Testis (tissue), 2 donors: ENCODE measurements at regions not wholly inside any gene's neighbourhood (a gene's known extent, or its start where the extent isn't known, plus 50 kb on each side); places are given as distances from the start of the nearest gene placed in this dataset.
A peak's percentile ranks its signal among the peaks of the same experiment; 100 is the strongest.

Experiments
- DNase-seq: peaks from one replicate; pipeline ENCODE4 v3.0.0-alpha.2; 2019
- H3K27ac ChIP-seq, 2 donors: fragments of 200-600 bp; sonication (generic); one replicate each; pipeline ENCODE4 v1.5.1; 2019
- H3K27me3 ChIP-seq: fragments of 200-600 bp; sonication (generic); one replicate; pipeline ENCODE4 v1.5.1; 2019
- H3K36me3 ChIP-seq: fragments of 200-600 bp; sonication (generic); one replicate; pipeline ENCODE4 v1.5.1; 2017; ENCODE audit warnings: low read depth; ENCODE audit errors: missing control alignments
- H3K4me1 ChIP-seq: fragments of 200-600 bp; sonication (generic); one replicate; pipeline ENCODE4 v1.5.1; 2019
- H3K4me3 ChIP-seq, 2 donors: fragments of 200-600 bp; sonication (generic); one replicate each; pipeline ENCODE4 v1.5.1; 2017 to 2019
- H3K9me3 ChIP-seq: fragments of 200-600 bp; sonication (generic); one replicate; pipeline ENCODE4 v1.5.1; 2017
- POLR2A ChIP-seq: fragments of 450-650 bp; IDR thresholded peaks from one replicate; pipeline ENCODE4 v1.6.1; 2017; ENCODE audit warnings: antibody characterized with exemption, mild to moderate bottlenecking, moderate library complexity
- WGBS, 2 donors: methylation state at CpG; one replicate each; pipeline ENCODE4 v1.1.5; 2018; 5-methylcytosine and 5-hydroxymethylcytosine counted together
- intact Hi-C: fragments of 100-400 bp; cut with DNase I; formaldehyde crosslinking; loops from one replicate; pipeline ENCODE4 v1.15.1; 2023; ENCODE audit warnings: low total_unique reads
- TF ChIP-seq, protein P1 (sequence below), 3 experiments: fragments of 450-650 bp in 2 of 3; fragments of 200-600 bp in 1 of 3; sonication (generic) in 1 of 3; IDR thresholded peaks; one replicate each; pipeline ENCODE4 v1.5.1; 2016 to 2019; ENCODE audit warnings: antibody characterized with exemption in 3 of 3, mild to moderate bottlenecking in 2 of 3, moderate library complexity in 1 of 3

DNA sequence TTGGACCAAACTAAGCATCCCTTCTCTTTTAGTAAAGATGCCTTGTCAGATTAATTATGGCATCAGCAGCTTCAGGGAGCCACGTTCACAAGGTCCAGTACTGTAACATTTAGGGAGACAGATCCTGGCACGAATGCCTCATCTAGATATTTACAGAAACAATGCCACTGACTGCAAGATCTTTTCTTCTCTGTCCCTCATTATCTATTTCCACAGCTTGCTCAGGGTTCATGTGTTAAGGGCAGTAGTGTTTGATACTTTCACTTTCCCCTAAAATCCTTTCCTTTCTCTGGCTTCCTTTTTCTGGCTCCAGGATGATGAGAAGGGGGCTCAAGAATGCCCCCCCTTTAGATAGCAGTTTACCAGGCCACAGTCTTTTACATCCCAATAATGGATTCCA lies 393.9 kb downstream of the BCL11A start:
- Histone ChIP-seq H3K9me3 (no peaks in the 10 kb centered on the region), H3K27ac (no peak overlapping the region), H3K4me3 (no peak overlapping the region), H3K4me1 (no peaks in the 10 kb centered on the region), H3K27me3 (no peaks in the 10 kb centered on the region), H3K36me3 (no peaks in the 10 kb centered on the region)
- TF ChIP-seq, protein P1, sequence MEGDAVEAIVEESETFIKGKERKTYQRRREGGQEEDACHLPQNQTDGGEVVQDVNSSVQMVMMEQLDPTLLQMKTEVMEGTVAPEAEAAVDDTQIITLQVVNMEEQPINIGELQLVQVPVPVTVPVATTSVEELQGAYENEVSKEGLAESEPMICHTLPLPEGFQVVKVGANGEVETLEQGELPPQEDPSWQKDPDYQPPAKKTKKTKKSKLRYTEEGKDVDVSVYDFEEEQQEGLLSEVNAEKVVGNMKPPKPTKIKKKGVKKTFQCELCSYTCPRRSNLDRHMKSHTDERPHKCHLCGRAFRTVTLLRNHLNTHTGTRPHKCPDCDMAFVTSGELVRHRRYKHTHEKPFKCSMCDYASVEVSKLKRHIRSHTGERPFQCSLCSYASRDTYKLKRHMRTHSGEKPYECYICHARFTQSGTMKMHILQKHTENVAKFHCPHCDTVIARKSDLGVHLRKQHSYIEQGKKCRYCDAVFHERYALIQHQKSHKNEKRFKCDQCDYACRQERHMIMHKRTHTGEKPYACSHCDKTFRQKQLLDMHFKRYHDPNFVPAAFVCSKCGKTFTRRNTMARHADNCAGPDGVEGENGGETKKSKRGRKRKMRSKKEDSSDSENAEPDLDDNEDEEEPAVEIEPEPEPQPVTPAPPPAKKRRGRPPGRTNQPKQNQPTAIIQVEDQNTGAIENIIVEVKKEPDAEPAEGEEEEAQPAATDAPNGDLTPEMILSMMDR (IDR thresholded peaks at IDR 0.05) = no peak
- TF ChIP-seq POLR2A = no peak
- intact Hi-C loops = no loop called here
- WGBS, 2 donors = 48 to 51% methylated on average over 2 of the region's 2 CpGs
- no peak for DNase-seq

DNA sequence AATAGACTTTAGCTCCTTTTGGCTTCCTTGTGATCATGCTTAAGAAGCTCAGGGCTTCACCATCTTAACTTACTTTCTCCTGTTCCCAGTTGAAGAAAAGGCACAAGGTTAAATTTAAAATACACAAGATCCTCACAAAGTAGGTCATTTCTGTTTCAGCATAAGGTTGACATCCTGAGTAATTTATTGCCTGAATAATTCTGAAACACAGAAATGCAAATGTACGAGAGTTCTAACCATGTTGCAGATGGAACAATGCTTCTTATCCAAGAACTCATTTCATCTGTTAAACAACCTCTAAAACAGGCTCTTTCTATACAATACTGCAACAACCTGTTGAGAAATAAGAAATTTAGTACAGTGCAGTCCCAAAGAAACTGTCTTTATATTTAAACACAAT lies 395.2 kb downstream of the BCL11A start:
- H3K27ac ChIP-seq = no peak overlapping the region
- no peaks in the 10 kb centered on the region for H3K4me1 ChIP-seq
- no peaks in the 10 kb centered on the region for H3K27me3 ChIP-seq
- TF ChIP-seq POLR2A = no peak
- TF ChIP-seq, protein P1 (IDR thresholded peaks at IDR 0.05) = no peak
- no peak overlapping the region for H3K4me3 ChIP-seq
- no peaks in the 10 kb centered on the region for H3K9me3 ChIP-seq
- WGBS, 2 donors = 77 to 87% methylated on average over 1 of the region's 1 CpG
- DNase-seq = no peak
- H3K36me3 ChIP-seq = no peaks in the 10 kb centered on the region
- intact Hi-C loops = no loop called here

DNA sequence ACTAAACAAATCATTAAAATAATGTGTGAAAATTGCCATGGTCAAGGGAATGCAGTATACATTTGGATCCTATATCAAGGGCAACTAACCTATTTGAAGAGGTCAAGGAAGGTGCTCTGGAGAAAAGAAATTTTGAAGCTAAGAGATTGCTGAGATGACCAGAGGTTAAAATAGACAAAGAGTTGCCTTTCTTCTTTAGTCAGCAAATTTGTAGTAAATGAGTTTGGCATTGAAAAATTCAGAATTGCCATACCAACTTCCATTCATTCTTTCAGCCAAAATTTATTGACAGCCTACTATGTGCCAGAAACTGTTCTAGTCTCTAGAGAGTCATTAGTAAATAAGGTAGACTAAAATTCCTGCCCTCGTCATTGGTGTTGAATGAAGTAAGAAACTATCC lies 396.2 kb downstream of the BCL11A start:
- no peak overlapping the region for H3K4me3 ChIP-seq
- no peaks in the 10 kb centered on the region for H3K36me3 ChIP-seq
- no peaks in the 10 kb centered on the region for H3K27me3 ChIP-seq
- 85 to 86% methylated on average over 1 of the region's 1 CpG for WGBS, 2 donors
- H3K9me3 ChIP-seq = no peaks in the 10 kb centered on the region
- no peak for DNase-seq
- TF ChIP-seq POLR2A = no peak
- TF ChIP-seq, protein P1 (IDR thresholded peaks at IDR 0.05) = no peak
- H3K4me1 ChIP-seq = no peaks in the 10 kb centered on the region
- no peak overlapping the region for H3K27ac ChIP-seq
- intact Hi-C loops = no loop called here

DNA sequence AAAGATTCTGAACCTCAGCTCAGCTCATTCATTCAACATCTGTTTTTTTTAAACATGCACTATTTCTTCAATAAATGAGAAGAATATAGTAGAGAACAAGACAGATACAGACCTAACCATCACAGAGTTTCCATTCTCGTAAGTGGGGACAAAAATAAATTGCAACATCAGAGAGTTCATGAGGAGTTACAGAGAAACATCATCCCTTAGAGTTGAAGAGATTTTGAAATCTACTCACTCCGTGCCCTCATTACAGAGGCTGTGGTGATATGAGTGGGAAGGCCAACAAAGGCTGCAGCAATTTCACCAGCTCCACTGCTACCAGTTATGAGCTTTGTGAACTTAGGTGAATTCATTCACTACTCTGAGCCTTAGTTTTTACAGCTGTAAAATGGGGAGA lies 399.3 kb downstream of the BCL11A start:
- DNase-seq = no peak
- no peak overlapping the region for H3K27ac ChIP-seq
- intact Hi-C loops = no loop called here
- H3K27me3 ChIP-seq = no peaks in the 10 kb centered on the region
- H3K36me3 ChIP-seq = no peaks in the 10 kb centered on the region
- no peaks in the 10 kb centered on the region for H3K4me1 ChIP-seq
- no peak overlapping the region for H3K4me3 ChIP-seq
- TF ChIP-seq, protein P1 (IDR thresholded peaks at IDR 0.05) = no peak
- TF ChIP-seq POLR2A = no peak
- 83 to 91% methylated on average over 2 of the region's 2 CpGs for WGBS, 2 donors
- no peaks in the 10 kb centered on the region for H3K9me3 ChIP-seq

DNA sequence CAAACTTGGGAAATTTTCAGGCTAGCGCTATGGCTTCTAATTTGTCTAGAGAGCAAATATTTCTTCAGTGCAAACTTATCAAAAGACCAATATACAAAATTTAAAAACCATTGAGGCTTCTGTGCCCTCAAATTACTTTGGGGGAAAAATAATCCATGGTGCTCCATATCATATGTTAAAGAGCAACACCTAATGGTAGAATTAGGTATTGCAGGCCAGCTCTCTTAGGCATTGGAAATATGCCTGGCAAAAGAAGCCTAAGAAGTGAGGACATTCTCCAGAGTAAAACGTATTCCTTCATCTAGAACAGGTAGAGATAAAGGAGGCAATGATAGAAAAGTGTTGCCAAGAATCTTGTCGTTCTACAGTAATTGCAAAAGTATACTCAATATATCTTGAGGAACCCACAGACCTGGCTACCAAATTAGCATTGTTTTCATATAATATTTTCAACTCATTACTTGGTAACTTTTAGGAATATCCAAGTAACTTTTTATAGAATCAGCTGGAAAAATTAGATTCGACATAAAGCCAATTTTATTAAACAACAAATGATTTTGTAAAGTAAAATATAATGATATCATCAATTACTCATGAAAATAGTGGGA lies 401.1 kb downstream of the BCL11A start:
- intact Hi-C loops = no loop called here
- Histone ChIP-seq H3K4me1 (no peaks in the 10 kb centered on the region), H3K27me3 (no peaks in the 10 kb centered on the region), H3K9me3 (no peaks in the 10 kb centered on the region), H3K4me3 (no peak overlapping the region), H3K27ac (no peak overlapping the region), H3K36me3 (no peaks in the 10 kb centered on the region)
- TF ChIP-seq, protein P1 (IDR thresholded peaks at IDR 0.05) = peak; percentile 39 to 82 (median 55)
- no peak for TF ChIP-seq POLR2A
- WGBS, 2 donors = 57 to 63% methylated on average over 4 of the region's 4 CpGs
- no peak for DNase-seq
